PC-3 (cell line): ENCODE measurements at regions not wholly inside any gene's neighbourhood (a gene's known extent, or its start where the extent isn't known, plus 50 kb on each side); places are given as distances from the start of the nearest gene placed in this dataset.

ENCODE experiments used
- ATAC-seq: fragments of 200-7000 bp; cut with Tn5 transposase; 2 replicates; pipeline ENCODE4 v1.9.1; 2020; ENCODE audit warnings: mild to moderate bottlenecking, moderate library complexity
- BruUV-seq: library from RNA; stranded (reverse); fragments of 400-500 nt; replicated peaks from 2 replicates; lab custom pipeline; 2021; lab: Mats Ljungman, UMichigan
- CTCF ChIA-PET: fragments of 300-600 bp; sonication (Branson Sonifier 250); formaldehyde crosslinking; loops from one replicate; lab custom pipeline; 2022; ENCODE audit warnings: antibody characterized with exemption; lab: Charles Lee
- POLR2A ChIA-PET: fragments of 300-600 bp; sonication (Branson Sonifier 250); formaldehyde crosslinking; loops from one replicate; lab custom pipeline; 2022; ENCODE audit warnings: antibody characterized with exemption; ENCODE audit not compliant: unreplicated experiment; lab: Charles Lee
- DNase-seq: peaks from one replicate; pipeline ENCODE4 v3.0.0-alpha.2; 2015
- H2AFZ ChIP-seq: fragments of 300-600 bp; sonication (generic); 2 replicates; pipeline ENCODE4 v1.6.0; 2016; ENCODE audit warnings: antibody characterized with exemption, low read length
- H3F3A ChIP-seq: fragments of 300-600 bp; sonication (generic); one replicate; pipeline ENCODE4 v1.6.0; 2017; ENCODE audit warnings: antibody characterized with exemption, low read length, control low read depth, mild to moderate bottlenecking; ENCODE audit not compliant: unreplicated experiment
- H3K27ac ChIP-seq: fragments of 300-600 bp; sonication (generic); 2 replicates; pipeline ENCODE4 v1.5.1; 2016; ENCODE audit warnings: mild to moderate bottlenecking, low read length
- H3K27me3 ChIP-seq: fragments of 300-600 bp; sonication (generic); 2 replicates; pipeline ENCODE4 v1.6.1; 2016; ENCODE audit warnings: low read length, mixed read lengths
- H3K36me3 ChIP-seq: fragments of 300-600 bp; sonication (generic); 2 replicates; pipeline ENCODE4 v1.6.1; 2016; ENCODE audit warnings: low read depth, mixed run types, low read length, mixed read lengths
- H3K4me1 ChIP-seq: fragments of 300-600 bp; sonication (generic); 2 replicates; pipeline ENCODE4 v1.5.1; 2016; ENCODE audit warnings: low read length; ENCODE audit not compliant: insufficient read depth
- H3K4me2 ChIP-seq: fragments of 300-600 bp; sonication (generic); 2 replicates; pipeline ENCODE4 v1.6.0; 2016; ENCODE audit warnings: low read length
- H3K4me3 ChIP-seq: fragments of 300-600 bp; sonication (generic); 2 replicates; pipeline ENCODE4 v1.5.1; 2016; ENCODE audit warnings: mild to moderate bottlenecking, low read length, mixed read lengths
- H3K79me2 ChIP-seq: fragments of 300-600 bp; sonication (generic); 2 replicates; pipeline ENCODE4 v1.6.1; 2017; ENCODE audit warnings: low read length, mixed read lengths
- H3K9ac ChIP-seq: fragments of 300-600 bp; sonication (generic); 2 replicates; pipeline ENCODE4 v1.6.0; 2016; ENCODE audit warnings: mild to moderate bottlenecking, low read length
- H3K9me2 ChIP-seq: fragments of 300-600 bp; sonication (generic); replicated peaks from 2 replicates; pipeline ENCODE4 v1.6.1; 2016; ENCODE audit warnings: mixed run types, low read length, mixed read lengths
- H3K9me3 ChIP-seq: fragments of 300-600 bp; sonication (generic); 2 replicates; pipeline ENCODE4 v1.6.1; 2016; ENCODE audit warnings: low read length, mixed read lengths
- H4K20me1 ChIP-seq: fragments of 300-600 bp; sonication (generic); 2 replicates; pipeline ENCODE4 v1.6.1; 2016; ENCODE audit warnings: low read length, mixed read lengths
- CTCF ChIP-seq: fragments of 300-600 bp; sonication (generic); conservative IDR thresholded peaks from 2 replicates; pipeline ENCODE4 v1.5.1; 2017; ENCODE audit warnings: antibody characterized with exemption, low read depth, mild to moderate bottlenecking, low read length
- EZH2 ChIP-seq: fragments of 300-600 bp; sonication (generic); IDR thresholded peaks from one replicate; pipeline ENCODE4 v1.6.1; 2017; ENCODE audit warnings: antibody characterized with exemption, mild to moderate bottlenecking, low read length; ENCODE audit not compliant: unreplicated experiment
- EZH2phosphoT487 ChIP-seq: fragments of 300-600 bp; sonication (generic); IDR thresholded peaks from 2 replicates; pipeline ENCODE4 v1.6.1; 2018; ENCODE audit warnings: mild to moderate bottlenecking, antibody characterized with exemption, low read length, borderline replicate concordance
- intact Hi-C: fragments of 100-400 bp; cut with micrococcal nuclease; formaldehyde crosslinking; loops from 2 replicates; pipeline ENCODE4 v1.9.0; 2023

- POLR2A ChIA-PET, result no interaction called here
- intact Hi-C loops, result no loop called here
- Histone ChIP-seq H3K79me2 (no peaks in the 10 kb centered on the region), H3K27me3 (peaks cover 27% of the 10 kb centered on the region; the same call in 1 of the 2 replicates), H3K9me2 (no peaks in the 10 kb centered on the region), H4K20me1 (no peaks in the 10 kb centered on the region), H3K4me1 (no peaks in the 10 kb centered on the region), H2AFZ (no peak overlapping the region), H3K4me3 (no peak overlapping the region), H3K9ac (no peak overlapping the region), H3K36me3 (no peaks in the 10 kb centered on the region), H3K4me2 (no peak overlapping the region), H3K27ac (no peak overlapping the region), H3F3A (no peaks in the 10 kb centered on the region), H3K9me3 (no peaks in the 10 kb centered on the region)
- no peak for ATAC-seq
- CTCF ChIA-PET, result no interaction called here
- BruUV-seq, result no TSS peak
- TF ChIP-seq CTCF (no peak), EZH2 (no peak), EZH2phosphoT487 (no peak)
- DNase-seq, result no peak
These were observed 108.0 kb upstream of the ALX4 start for GRCh38 chr11:44417731-44418455.

GRCh38 chr11:44418456-44418830, 108.5 kb upstream of the ALX4 start:
- Histone ChIP-seq H3K27ac (no peak overlapping the region), H3K27me3 (peaks cover 21% of the 10 kb centered on the region; the same call in 1 of the 2 replicates), H3K9me2 (no peaks in the 10 kb centered on the region), H3K4me2 (no peak overlapping the region), H3K9ac (no peak overlapping the region), H2AFZ (no peak overlapping the region), H3K9me3 (no peaks in the 10 kb centered on the region), H3K4me1 (no peaks in the 10 kb centered on the region), H3K36me3 (no peaks in the 10 kb centered on the region), H4K20me1 (no peaks in the 10 kb centered on the region), H3F3A (no peaks in the 10 kb centered on the region), H3K79me2 (no peaks in the 10 kb centered on the region), H3K4me3 (no peak overlapping the region)
- no peak for DNase-seq
- no TSS peak for BruUV-seq
- ATAC-seq, result no peak
- ChIA-PET CTCF (no interaction called here), POLR2A (no interaction called here)
- TF ChIP-seq EZH2, result no peak
- TF ChIP-seq CTCF, result no peak
- TF ChIP-seq EZH2phosphoT487, result no peak
- intact Hi-C loops, result no loop called here

- H3K9me3 ChIP-seq, result no peaks in the 10 kb centered on the region
- ATAC-seq (no peak), DNase-seq (no peak)
- H3K9me2 ChIP-seq, result no peaks in the 10 kb centered on the region
- no peaks in the 10 kb centered on the region for H3K79me2 ChIP-seq
- ChIA-PET CTCF (no interaction called here), POLR2A (no interaction called here)
- no peaks in the 10 kb centered on the region for H3K4me1 ChIP-seq
- no peak overlapping the region for H2AFZ ChIP-seq
- no peaks in the 10 kb centered on the region for H3F3A ChIP-seq
- BruUV-seq, result no TSS peak
- intact Hi-C loops, result no loop called here
- TF ChIP-seq CTCF (no peak), EZH2phosphoT487 (no peak), EZH2 (no peak)
- no peak overlapping the region for H3K9ac ChIP-seq
- peaks cover 16% of the 10 kb centered on the region; the same call in 1 of the 2 replicates for H3K27me3 ChIP-seq
- no peak overlapping the region for H3K4me2 ChIP-seq
- no peak overlapping the region for H3K27ac ChIP-seq
- no peaks in the 10 kb centered on the region for H3K36me3 ChIP-seq
- no peak overlapping the region for H3K4me3 ChIP-seq
- H4K20me1 ChIP-seq, result no peaks in the 10 kb centered on the region
These were observed 111.2 kb upstream of the ALX4 start for GRCh38 chr11:44421090-44421675.
